ENCODE measurements at regions not wholly inside any gene's neighbourhood (a gene's known extent, or its start where the extent isn't known, plus 50 kb on each side); places are given as distances from the start of the nearest gene placed in this dataset.

DNA sequence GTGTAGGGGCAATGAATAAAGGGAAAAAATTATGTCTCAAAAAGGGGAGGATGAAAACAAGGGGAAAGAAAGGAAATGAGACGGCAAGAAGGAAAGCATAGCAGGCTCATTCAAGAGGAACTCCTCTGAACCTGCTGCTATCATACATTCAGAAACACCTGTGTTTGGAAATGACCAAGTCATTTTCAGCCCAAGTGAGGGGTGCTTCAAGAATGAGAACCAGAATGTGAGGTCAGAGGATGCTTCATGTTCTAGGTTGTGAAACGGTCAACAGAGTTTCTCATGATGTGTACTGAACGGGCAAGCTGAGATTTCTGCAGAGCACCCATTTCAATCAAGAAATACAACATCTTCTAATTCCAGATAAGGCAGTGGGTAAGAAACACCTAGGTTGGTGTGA is 1367.2 kb upstream of the CELF4 start:
- POLR2A ChIA-PET (ENCODE audit: low non-redundant PET) = no interaction called here
- CTCF ChIA-PET = no interaction called here
- no peak overlapping the region for H3K27ac ChIP-seq
- DNase-seq (ENCODE audit: low spot score) = no peak
- TF ChIP-seq, protein P1, sequence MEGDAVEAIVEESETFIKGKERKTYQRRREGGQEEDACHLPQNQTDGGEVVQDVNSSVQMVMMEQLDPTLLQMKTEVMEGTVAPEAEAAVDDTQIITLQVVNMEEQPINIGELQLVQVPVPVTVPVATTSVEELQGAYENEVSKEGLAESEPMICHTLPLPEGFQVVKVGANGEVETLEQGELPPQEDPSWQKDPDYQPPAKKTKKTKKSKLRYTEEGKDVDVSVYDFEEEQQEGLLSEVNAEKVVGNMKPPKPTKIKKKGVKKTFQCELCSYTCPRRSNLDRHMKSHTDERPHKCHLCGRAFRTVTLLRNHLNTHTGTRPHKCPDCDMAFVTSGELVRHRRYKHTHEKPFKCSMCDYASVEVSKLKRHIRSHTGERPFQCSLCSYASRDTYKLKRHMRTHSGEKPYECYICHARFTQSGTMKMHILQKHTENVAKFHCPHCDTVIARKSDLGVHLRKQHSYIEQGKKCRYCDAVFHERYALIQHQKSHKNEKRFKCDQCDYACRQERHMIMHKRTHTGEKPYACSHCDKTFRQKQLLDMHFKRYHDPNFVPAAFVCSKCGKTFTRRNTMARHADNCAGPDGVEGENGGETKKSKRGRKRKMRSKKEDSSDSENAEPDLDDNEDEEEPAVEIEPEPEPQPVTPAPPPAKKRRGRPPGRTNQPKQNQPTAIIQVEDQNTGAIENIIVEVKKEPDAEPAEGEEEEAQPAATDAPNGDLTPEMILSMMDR (conservative IDR thresholded peaks at IDR 0.05; ENCODE audit: low read depth) = no peak

DNA sequence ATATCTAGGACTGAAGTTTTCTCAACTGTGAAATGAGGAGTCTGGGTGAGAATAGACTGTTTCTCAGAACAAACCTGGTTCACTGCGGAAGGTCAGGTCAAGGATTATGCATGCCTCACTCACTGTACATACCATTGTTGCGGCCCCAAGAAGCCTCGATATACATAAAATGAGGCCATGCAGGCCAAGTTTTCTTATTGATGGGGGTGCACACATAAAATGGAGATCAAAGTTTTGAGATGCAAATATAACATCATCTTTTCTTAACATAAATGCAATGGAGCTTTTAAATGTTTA is 1366.1 kb upstream of the CELF4 start:
- DNase-seq (ENCODE audit: low spot score) = no peak
- TF ChIP-seq, protein P1 (conservative IDR thresholded peaks at IDR 0.05; ENCODE audit: low read depth) = no peak
- POLR2A ChIA-PET (ENCODE audit: low non-redundant PET) = no interaction called here
- CTCF ChIA-PET = no interaction called here
- H3K27ac ChIP-seq = no peak overlapping the region

DNA sequence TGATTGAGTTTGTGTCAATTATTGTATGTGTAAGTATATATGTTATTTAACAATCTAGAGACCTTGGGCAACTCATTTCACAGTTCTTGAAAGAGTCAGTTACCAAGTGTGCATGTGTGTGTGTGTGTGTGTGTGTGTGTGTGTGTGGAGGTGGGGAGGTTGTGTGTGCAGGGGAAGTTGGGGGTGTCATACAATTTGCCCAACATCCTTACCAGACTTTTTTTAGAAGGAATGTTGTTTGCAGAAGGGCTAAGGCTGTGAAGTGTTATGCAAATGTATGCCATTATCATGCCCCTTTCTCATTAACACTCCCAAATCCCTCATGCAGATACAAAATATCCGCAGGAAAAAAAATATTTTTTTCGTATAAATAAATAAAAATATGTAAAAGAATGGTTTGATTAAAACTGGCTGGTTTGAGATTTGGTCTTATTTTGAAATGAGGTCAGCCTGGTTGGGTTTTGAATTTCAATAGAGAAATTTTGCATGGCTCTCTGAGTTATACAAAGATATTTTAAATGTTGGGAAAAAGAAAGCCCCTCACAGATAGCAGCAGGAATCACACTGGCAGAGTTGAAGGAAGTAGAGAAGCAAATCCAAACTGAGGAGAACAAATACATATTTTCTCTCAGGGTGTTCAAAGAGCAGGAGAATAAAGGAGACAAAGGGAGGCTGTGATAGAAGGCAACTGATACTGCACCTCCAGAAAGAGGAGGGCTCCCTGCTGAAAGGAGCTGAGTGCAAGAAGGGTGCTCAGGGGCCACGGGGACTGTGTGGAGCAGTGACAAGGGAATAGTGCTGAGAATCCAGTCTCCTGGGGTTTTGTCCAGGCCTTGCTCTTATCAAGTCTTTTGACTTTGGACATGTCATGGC is 1365.5 kb upstream of the CELF4 start:
- DNase-seq (ENCODE audit: low spot score) = no peak
- TF ChIP-seq, protein P1 (conservative IDR thresholded peaks at IDR 0.05; ENCODE audit: low read depth) = no peak
- CTCF ChIA-PET = no interaction called here
- POLR2A ChIA-PET (ENCODE audit: low non-redundant PET) = no interaction called here
- H3K27ac ChIP-seq = no peak overlapping the region

DNA sequence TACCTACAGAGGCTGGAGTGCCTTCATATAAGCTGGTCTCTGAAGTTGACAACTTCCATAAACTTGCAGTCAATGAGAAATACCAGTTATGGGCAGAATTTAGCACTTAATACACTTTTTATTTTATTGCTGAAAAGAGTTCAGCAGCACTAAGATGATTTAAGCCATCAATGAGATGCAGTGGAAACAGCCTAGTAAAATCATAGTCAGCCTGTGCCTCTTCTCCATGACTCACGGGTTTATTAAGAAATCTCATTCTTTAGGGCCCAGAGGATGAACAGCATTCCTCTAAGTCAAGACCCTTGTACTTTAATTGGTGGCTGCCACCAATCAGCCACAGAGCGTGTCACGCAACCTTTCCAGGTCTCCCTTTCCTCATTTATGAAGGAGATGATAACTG is 1357.9 kb upstream of the CELF4 start:
- POLR2A ChIA-PET (ENCODE audit: low non-redundant PET) = no interaction called here
- H3K27ac ChIP-seq = no peak overlapping the region
- TF ChIP-seq, protein P1 (conservative IDR thresholded peaks at IDR 0.05; ENCODE audit: low read depth) = no peak
- CTCF ChIA-PET = no interaction called here
- no peak for DNase-seq (ENCODE audit: low spot score)

DNA sequence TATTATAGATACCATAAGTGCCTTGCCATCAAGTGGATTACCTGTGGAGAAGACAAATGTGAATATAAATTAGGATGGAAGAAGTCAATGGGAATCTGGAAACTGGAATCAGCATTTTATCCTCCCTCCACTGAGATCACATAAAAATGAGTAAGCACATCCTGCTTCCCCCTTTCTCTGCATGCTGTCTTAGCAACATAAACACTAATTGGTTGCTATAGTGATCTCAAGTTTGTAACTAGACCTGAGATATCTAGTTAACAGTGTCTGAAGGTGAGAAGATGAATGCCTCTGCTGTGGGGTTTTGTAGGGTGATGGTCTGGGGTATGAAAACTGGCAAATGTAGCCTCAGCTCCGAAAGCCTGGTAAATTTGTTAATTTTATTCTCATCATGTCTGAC is 1357.5 kb upstream of the CELF4 start:
- POLR2A ChIA-PET (ENCODE audit: low non-redundant PET) = no interaction called here
- CTCF ChIA-PET = no interaction called here
- TF ChIP-seq, protein P1 (conservative IDR thresholded peaks at IDR 0.05; ENCODE audit: low read depth) = no peak
- no peak overlapping the region for H3K27ac ChIP-seq
- DNase-seq (ENCODE audit: low spot score) = no peak

DNA sequence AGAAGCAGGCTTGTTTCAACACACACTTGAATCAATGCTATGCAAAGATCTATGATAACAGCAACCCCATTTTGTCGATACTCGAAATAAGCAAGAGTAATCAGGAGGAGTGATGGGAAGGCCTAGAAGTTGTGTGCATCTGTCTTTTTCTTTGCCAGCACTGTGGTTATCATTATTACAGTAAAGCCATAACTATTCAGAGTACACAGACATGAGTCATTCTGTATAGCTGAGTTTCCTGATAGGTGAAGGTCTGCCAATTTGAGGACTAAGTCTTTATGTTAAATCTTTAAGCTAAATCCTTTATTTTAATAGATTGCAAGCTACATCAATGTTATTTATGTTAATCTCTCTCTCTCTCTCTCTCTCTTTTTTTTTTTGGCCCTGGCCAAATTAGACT is 1344.4 kb upstream of the CELF4 start:
- no peak for DNase-seq (ENCODE audit: low spot score)
- POLR2A ChIA-PET (ENCODE audit: low non-redundant PET) = no interaction called here
- CTCF ChIA-PET = no interaction called here
- H3K27ac ChIP-seq = no peak overlapping the region
- TF ChIP-seq, protein P1 (conservative IDR thresholded peaks at IDR 0.05; ENCODE audit: low read depth) = no peak

Data from RWPE1 (cell line).